ENCODE measurements at regions not wholly inside any gene's neighbourhood (a gene's known extent, or its start where the extent isn't known, plus 50 kb on each side); places are given as distances from the start of the nearest gene placed in this dataset.

DNA sequence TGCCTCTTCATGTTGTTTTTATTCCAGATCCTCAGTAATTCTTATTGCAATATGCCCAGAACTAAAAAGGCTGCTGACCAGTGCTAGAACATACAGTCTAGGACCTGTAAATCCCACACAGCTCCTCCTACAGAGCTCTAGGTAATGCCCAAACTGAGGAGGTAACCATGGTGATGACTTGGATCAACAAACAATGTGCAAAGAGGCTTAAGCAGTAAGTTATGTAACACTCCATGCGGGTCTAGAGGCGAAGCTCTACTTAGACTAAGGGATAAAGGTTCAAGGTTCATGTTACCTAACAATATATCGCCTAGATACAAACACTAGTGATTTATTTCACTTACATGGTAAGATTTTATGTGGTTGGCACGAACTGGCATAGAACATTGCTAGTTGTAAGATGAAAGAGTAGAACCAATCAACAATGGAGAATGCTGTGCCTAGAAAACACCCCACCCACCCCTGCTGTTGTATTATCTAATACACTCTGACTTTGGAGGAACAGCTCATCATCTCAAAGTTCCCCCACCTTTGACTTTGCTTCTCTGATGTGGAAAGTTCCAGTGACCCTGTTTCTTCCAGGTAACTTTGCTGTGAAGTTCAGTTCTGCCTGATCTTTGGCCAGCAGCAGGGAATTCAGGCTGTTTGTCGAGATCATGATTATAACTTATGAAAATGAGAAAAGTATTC, 242.4 kb downstream of the ALDH8A1 start:
- DNase-seq: no peak

DNA sequence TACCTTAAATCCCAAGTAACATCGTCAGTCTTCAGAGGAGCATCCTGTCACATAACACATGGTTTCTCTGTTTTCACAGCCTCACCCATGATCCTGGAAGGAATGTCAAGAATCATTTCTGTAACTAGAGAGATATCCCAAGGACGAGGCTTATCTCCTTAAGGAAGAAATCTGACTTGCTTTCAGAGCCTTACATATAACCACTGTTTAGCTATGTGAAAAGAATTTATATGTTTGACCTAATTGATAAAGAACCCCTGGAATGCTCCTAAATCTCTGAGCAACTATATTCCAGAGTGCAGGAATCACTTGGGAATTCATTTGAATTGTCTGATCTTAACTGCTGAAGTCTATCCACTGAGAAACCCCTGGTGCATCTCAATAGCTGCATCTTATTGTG, 243.1 kb downstream of the ALDH8A1 start:
- DNase-seq: no peak

DNA sequence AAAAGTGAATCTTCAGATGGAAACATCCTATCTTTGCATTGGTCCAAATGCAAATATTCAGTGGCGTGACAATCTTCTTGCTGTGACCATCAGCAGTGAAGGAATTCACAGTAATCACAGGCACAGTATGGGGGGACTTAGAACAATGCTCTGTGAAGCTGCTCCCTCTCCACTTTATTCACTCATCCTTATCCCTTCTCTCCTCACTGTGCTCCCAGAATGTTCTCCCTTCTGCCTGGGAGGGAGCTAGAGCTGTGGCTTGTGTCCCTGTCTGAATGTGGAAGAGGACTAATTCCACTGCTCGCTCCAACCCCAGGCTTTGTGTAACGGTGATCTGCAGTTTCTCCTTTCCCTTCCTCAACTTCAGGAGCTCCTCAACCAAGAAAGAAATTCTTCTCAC, 243.7 kb downstream of the ALDH8A1 start:
- no peak for DNase-seq

DNA sequence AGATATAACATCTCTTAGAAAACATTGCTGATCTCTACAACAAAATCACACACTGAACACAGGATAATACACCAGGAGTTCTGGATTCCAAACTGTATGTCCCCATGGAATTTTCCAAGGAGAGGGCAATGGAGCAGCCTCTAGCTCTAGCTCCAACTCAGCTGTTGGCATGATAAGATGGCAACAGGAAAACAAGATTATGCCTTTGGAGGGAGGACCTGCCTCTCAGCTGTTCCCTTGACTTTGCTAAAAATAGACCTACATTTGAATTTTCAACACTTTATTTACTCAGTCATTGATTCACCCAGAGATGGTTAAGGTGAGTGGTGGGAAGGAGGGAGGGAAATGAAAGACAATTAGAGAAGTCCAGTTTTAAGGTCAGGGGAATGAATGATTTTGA, 246.7 kb downstream of the ALDH8A1 start:
- no peak for DNase-seq

DNA sequence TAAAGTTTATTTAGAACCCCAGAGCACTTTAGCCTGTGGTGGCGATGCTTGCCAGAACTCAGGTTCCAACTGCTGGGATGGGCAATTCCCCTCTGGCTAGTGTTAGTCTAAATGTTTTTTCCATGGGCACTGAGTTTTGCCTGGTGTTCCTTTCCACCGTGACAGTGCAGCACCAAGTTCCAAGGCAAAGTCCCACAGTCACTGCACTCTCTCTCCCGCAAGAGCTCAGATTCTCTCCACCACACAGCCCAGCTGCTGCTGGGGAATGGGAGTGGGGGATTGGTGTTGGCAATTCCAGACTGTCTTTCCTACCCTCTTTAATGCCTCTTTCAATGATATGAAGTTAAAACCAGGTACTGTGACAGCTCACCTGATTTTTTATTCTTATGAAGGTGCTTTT, 247.6 kb downstream of the ALDH8A1 start:
- DNase-seq: no peak

DNA sequence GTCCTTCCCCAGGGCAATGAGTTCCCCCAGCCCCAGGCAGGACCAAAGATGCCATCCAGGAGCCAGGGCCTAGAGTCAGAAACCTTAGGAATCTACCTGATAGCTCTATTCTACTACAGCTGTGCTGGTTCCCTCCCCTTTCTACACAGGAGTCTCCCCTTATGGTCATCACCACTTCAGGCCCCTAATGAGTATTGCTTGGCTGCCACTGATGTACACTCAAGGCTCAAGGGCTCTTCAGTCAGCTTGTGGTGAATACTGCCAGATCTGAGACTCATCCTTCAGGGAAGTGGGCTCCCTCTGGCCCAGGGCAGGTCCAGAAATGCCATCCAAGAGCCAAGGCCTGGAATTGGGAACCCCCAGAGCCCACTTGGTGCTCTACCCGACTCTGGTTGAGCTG, 248.6 kb downstream of the ALDH8A1 start:
- DNase-seq: no peak

DNA sequence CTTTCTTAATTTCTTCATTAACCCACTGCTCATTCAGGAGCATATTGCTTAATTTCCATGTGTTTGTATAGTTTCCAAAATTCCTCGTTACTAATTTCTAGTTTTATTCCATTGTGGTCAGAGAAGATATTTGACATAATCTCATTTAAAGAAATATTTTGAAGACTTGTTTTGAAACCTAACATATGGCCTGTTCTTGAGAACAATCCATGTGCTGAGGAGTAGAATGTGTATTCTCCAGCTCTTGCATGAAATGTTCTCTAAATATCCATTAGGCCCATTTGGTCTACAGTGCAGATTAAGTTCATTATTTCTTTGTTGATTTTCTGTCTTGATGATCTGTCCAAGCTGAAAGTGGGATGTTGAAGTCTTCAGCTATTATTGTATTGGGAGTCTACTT, 251.7 kb downstream of the ALDH8A1 start:
- no peak for DNase-seq

DNA sequence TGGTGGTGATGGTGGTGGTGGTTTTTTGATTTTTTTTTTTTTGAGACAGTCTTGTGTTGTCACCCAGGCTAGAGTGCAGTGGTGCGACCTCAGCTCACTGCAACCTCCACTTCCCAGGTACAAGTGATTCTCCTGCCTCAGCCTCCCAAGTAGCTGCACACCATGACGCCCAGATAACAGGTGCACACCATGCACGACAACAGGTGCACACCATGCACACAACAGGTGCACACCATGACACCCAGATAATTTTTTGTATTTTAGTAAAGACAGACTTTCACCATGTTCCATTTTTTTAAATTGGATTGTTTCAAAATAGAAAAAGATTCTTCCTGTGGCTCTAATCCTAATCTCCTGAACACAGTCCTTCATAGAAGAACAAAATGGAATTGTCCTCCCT, 257.9 kb downstream of the ALDH8A1 start:
- no peak for DNase-seq

DNA sequence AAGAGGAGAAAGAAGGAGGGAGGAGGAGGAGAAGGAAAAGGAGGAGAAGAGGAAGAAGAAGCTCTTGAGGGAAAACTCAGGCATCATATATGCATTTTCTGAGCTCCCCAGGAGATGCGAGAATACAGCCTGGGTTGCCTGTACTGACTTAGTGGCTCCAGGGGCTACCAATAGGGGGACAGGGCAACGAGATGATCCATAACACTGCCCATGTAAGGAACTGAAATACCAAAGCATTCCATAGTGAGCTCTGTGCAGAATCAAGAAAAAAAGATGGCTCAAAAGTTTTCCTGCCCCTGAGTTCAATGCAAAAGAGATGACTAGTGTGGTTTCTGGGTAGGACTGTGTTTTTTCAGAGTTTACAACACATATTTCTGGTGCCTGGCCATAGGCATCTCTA, 258.7 kb downstream of the ALDH8A1 start:
- no peak for DNase-seq

DNA sequence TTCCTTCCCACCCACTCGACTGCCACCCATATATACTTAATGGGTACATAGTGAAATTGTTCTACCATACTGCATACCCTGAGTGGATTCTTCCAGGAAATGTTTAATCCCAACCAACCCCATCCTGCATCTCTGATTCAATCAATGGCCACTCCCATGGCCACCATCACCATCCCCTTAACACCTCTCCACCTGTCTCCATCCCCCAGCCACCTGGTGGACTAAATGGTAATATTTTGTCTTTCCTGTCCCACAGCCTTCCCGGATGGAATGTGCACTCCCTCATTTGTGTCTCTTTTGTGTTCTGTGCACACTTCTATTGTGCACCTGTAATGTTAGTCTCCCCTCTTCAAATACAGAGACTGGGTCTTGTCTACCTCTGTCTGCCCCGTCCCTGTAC, 259.9 kb downstream of the ALDH8A1 start:
- no peak for DNase-seq

DNA sequence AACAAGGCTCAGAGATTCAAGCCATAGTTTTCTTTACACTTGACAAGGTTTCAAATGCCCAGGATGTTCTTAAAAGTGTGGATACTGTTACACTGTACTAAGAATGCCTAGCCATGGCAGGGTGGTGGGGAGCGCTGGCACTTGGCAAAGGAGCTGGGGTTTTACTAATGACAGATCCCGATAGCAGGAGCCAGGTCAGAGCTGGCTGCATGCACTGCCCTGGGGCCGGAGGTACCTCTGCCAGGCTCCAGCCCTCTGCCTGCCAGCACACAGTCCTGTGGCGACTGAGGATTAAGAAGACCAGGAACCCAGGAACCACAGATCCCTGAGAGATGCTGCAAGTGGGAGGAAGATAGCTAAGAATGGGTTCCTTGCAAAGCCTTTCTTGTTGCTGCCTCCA, 260.3 kb downstream of the ALDH8A1 start:
- DNase-seq: no peak

DNA sequence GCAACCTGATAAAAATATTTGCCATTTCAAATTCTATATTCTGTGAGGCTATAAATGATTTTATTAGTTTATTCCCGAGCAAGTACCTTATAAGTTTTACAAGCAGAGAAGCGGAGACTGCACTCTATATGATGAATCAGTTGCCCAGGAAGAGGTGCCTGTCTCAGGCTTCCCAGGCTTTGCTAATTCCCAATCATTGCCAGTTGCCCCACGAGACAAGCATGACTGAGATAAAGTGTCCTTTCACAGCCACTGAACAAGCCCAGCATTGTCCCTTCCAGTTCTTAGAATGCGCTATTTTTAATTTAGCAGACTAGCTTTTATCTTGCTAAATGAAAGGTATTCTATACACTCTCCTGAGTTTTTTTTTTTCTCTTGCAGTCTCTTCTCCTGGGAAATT, 260.7 kb downstream of the ALDH8A1 start:
- no peak for DNase-seq

DNA sequence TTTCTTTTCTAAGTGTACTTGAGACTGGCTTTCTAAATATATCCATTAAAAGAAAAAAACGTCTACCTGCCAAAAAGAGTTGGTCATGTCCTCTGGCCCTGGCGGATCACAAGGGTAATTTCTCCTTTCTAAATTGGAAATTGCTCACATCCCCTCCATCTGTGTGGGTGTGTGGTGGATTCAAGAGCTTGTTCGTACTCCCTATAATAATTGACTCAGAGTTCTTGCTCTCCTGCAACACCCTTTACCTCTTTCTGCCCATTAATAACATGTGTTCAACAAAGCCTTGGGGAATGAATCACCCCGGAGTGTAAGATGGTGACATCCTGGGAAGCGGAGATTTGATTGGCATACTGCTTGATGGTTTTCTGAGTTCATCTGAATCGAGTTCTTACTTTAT, 263.8 kb downstream of the ALDH8A1 start:
- DNase-seq: no peak

DNA sequence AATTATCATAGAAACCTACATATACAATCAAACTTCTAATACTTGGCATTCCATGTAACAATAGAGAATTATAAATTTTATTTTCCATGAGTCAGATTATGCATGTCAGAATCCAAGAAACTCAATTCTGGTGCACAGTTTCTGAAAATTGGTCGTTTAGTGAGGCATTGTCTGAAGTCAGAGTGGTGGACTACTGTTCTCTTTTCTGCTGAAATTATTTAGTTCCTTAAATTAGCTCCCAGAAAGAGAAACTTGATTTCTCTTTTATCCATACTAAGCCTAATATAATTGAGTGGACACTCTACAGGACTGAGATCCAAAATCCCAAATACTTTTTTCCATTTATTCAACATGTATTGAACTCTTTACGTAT, 265.5 kb downstream of the ALDH8A1 start:
- no peak for DNase-seq

DNA sequence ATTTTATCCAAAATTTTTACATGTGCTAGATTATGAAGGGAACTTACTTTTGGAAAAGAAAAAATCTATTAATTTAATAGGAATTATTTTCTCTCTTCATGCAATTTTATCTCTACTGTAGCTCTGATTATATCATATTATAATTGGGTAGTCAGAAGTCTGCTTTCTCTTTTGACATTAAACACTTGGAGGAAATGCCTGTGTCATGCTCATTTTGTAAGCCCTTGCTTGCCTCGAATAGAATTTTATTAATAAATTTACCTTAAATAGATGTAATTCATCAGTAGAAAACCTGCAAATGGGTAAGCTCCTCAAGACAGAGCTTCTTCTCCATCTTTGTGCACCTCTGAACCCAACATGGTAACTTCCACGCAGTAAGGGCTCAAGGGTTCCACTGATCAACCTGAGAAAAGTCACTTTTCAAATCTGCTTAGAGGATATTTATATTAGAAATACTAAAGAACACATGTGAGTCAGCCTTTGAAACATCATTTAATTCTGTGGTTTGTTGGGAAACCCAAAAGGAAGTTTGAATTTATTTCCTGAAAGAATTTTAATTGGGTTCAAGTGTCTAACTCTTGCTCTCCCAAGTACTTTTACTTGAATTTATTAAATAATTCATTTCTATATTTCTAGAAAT, 266.0 kb downstream of the ALDH8A1 start:
- DNase-seq: no peak

DNA sequence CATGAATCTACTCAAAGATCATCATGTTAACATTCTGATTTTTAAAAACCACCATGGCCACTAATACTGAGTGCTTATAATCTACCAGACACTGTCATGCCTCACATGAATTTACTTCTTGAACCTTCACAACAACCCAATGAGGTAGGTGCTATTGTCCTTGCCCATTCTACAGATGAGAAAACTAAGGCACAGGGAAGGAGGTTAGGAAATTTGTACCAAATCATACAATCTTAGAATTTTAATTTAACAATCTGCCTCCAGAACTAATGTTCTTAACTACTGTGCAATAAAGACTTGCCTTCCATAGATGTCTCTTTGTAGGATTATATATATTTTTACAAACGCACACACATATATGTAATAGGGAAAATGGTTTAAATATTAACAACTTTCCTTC, 269.5 kb downstream of the ALDH8A1 start:
- no peak for DNase-seq

DNA sequence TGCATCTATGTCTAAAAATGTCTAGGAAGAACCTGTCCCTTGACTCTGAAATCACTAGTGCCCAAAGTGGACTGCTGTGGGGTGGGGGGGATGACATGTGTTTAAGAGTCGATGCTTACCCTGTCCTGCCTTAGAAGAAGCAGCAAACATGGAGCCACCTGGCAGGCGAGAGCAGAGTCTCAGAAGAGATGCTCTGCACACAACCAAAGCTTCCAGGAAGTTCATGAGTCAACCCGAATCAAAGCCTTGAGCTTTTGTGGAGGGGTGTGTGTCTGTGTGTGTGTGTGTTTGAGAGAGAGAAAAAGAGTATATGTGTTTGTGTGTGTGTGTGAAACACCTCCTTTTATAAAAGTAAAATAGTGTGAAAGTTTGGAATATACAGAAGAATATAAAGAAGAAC, 269.9 kb downstream of the ALDH8A1 start:
- no peak for DNase-seq

DNA sequence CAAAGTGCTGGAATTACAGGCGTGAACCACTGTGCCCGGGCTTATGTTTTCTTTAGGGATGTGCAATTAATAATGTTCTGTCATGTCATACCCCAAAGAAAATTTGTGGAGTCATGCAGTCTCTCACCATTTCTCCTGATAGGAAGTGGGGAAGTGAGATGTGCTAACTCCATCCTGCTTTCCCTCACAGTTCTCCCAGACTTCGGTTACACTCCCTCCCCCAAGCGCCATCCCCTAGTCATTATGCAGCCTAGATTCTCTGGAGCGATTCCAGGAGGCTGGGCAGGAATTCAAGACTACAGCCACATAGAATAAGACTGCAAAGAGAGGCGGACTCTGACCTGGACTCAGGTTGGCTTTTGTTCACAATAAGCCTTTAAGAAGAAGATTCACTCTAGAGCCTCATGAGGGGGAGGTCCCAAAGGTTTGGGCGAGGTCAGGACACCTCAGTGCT, 271.4 kb downstream of the ALDH8A1 start:
- DNase-seq: no peak

DNA sequence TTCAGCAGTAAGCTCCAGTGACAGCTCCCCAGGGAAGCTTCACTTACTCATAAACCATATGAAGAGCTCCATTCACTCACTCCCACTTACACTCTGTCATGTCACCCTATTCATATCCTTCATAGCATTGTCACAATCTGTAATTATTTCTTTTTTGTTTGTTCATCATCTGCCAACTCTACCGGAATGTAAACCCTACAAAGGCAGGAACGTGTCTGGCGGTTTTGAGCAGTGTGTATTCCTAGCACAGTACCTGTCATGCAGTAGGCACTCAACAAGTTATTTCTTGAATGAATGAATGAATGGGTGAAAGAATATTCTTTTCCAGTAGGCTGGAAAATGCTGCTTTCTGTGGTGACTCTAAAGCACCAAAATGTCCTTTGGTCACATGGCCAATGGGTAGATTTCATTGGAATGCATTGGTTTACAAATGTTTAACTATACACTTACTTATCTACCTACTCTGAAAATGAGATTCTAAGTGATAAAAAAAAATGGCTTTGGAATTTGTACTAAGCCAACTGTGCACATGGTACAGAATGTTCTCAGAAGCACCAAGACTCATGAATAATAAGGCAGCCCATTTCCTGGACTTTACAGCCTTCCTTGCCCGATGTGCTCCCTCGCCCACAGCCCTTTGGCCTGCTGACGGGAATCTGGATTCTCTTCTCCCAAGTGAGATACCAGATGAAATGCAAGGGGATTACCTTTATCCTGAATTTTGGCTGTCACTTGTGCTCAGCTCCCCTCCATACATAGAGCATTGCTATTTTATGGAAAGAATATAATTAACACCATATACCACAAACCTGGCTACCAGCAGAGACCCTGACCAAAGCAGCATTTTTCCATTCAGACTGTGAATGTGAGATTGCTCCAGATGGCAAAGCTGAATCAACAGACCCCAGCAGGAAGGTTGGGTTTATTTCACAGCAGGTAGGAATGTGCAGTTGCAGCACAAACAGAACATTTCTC, 273.3 kb downstream of the ALDH8A1 start:
- no peak for DNase-seq

DNA sequence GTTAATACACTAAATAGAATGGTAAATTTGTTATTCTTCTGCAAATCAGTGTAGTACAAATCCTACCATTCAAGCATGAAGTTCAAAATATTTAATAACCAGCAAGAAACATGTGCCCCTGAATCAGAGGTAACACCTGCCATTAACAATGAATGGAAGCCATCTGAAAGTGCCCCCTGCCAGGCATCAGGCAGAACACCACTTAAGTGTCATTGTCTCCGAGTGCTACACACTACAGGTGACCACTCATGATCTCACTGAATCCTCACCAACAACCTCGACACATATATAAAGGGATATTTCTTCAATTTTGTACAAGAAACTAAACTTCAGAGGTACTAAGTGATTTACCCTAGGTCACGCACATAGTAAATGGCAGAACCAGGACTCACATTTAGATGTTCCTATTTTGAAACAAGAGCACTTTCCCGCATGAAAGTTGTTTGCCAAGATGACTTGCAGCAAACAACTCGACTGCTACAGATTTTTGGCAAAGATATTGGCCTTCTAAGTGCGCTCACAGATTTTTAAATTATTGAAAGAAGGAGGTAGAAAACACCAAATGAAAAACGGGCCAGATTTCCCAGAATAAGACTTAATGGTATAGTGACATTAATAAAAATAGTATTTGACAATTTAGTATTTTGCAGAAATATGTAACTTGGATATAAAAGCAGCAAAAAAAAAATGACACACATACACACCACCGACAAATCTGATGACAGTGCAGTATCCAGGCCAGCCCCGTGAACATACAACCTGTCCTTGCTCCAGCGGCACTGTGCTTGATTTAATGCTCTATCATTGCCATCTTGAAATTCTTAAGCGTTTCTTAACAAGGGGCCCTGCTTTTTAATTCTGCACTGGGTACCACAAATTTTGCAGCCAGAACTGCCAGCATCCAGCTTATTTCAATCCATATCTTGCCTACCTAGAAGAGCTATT, 274.5 kb downstream of the ALDH8A1 start:
- no peak for DNase-seq

DNA sequence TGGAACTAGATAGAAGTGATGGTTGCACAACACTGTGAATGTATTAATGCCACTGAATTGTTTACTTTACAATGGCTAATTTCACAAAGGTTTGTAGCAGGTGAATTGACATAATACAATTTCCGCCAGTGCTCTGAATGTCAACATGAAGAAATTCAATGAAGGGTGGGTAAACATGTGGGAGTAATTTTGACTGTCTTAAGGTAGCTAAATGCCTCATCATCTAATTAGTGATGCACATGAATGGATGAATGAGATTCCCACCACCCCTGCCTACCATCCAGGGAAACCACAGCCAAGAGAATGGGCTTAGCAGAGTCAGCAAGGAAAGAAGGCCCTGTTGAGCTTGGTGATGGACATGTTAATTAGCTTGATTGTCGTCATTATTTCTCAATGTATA, 275.3 kb downstream of the ALDH8A1 start:
- no peak for DNase-seq

DNA sequence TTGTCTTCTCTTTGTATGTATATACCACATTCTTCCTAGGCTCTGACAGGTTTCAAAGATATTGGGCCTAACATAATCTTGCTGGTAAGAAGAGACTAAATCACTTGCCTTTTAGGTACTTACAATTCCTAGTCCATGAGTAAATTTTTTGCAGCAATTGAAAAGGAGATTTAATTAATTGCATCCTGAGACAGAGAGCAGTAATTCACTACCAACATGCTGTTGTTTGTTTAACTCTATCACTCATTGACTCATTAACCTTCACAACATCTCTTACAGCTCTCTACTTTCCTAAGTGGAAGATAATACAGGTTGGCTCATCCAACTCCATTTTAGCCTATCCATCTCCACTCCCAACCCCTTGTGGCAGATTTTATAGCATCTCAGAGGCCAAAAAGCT, 280.4 kb downstream of the ALDH8A1 start:
- DNase-seq: no peak

DNA sequence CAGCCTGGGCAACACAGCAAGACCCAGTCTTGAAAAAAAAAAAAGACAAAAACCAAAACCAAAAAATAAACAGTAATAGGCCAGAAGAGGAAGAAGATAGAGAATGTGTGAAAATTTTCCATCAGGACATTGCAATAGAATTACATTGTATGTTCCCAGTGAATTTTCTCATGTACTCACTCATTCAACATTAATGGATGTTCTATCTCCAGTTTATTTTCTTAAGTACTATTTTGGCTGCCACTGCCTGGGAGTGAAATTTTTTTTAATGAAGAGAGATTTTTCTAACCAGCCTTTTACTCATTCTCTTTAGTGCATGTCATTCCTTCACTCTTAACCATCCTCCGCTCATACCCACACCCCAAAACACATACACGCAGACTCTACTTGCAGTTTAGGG, 282.8 kb downstream of the ALDH8A1 start:
- DNase-seq: no peak

Measured in activated CD8-positive, alpha-beta memory T cell treated with anti-CD3 and anti-CD28 coated beads, Interleukin-2, amount 50 U/mL, for 4 hours (primary cell).